ENCODE measurements at regions not wholly inside any gene's neighbourhood (a gene's known extent, or its start where the extent isn't known, plus 50 kb on each side); places are given as distances from the start of the nearest gene placed in this dataset.

DNA sequence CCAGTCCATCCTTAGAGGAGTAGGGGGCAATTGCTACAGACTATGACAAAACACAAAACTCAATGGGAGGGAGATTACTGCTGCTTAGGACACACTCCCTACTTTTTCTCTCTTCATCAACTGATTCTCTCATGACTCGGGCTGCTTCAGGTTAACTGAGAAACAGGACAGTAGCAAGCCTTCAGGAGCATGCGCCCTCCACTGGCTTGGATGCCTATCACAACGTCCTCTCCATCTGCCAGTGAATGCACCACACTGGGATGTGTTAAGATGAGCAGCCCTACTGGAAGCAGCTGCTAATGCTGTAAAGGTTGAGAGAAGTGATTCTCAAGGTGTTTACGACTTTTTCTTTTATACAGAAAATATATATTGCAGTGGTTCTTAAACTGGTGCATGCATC is 542.3 kb downstream of the EDEM1 start:
- TF ChIP-seq, protein P1, sequence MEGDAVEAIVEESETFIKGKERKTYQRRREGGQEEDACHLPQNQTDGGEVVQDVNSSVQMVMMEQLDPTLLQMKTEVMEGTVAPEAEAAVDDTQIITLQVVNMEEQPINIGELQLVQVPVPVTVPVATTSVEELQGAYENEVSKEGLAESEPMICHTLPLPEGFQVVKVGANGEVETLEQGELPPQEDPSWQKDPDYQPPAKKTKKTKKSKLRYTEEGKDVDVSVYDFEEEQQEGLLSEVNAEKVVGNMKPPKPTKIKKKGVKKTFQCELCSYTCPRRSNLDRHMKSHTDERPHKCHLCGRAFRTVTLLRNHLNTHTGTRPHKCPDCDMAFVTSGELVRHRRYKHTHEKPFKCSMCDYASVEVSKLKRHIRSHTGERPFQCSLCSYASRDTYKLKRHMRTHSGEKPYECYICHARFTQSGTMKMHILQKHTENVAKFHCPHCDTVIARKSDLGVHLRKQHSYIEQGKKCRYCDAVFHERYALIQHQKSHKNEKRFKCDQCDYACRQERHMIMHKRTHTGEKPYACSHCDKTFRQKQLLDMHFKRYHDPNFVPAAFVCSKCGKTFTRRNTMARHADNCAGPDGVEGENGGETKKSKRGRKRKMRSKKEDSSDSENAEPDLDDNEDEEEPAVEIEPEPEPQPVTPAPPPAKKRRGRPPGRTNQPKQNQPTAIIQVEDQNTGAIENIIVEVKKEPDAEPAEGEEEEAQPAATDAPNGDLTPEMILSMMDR (conservative IDR thresholded peaks at IDR 0.05; ENCODE audit: low read length), result 0 out of 2 replicates have a peak, but pooled peaks have one; percentile 11
- no peak for TF ChIP-seq EZH2phosphoT487 (IDR thresholded peaks at IDR 0.05; ENCODE audit: borderline replicate concordance)

Measured in Loucy (cell line).